ENCODE measurements at regions not wholly inside any gene's neighbourhood (a gene's known extent, or its start where the extent isn't known, plus 50 kb on each side); places are given as distances from the start of the nearest gene placed in this dataset.

DNA sequence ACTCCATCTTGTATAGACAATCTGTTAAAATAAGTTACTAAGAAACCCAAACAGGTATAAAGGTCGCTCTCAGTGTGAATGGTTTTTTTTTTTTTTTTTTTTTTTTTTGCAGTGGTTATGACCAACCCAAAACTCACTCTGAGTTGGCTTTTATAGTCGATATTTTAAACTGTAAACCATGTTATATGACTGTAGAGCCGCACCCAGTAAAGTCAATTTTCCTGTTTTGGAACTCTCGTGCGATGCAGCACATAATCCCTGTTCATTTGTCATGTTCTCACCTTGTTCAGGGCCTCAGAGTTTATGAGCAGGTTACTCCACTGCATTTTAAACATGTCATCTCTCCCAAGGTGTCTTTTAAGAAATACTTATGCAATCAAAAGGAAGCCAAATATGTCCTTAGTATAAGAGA, 112.5 kb downstream of the KLF5 start:
- TF ChIP-seq, protein P1, sequence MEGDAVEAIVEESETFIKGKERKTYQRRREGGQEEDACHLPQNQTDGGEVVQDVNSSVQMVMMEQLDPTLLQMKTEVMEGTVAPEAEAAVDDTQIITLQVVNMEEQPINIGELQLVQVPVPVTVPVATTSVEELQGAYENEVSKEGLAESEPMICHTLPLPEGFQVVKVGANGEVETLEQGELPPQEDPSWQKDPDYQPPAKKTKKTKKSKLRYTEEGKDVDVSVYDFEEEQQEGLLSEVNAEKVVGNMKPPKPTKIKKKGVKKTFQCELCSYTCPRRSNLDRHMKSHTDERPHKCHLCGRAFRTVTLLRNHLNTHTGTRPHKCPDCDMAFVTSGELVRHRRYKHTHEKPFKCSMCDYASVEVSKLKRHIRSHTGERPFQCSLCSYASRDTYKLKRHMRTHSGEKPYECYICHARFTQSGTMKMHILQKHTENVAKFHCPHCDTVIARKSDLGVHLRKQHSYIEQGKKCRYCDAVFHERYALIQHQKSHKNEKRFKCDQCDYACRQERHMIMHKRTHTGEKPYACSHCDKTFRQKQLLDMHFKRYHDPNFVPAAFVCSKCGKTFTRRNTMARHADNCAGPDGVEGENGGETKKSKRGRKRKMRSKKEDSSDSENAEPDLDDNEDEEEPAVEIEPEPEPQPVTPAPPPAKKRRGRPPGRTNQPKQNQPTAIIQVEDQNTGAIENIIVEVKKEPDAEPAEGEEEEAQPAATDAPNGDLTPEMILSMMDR (IDR thresholded peaks at IDR 0.05; ENCODE audit: low read length): no peak
- no peak for TF ChIP-seq EZH2 (IDR thresholded peaks at IDR 0.05; ENCODE audit: borderline replicate concordance, low read length)
